ENCODE measurements at regions not wholly inside any gene's neighbourhood (a gene's known extent, or its start where the extent isn't known, plus 50 kb on each side); places are given as distances from the start of the nearest gene placed in this dataset.

DNA sequence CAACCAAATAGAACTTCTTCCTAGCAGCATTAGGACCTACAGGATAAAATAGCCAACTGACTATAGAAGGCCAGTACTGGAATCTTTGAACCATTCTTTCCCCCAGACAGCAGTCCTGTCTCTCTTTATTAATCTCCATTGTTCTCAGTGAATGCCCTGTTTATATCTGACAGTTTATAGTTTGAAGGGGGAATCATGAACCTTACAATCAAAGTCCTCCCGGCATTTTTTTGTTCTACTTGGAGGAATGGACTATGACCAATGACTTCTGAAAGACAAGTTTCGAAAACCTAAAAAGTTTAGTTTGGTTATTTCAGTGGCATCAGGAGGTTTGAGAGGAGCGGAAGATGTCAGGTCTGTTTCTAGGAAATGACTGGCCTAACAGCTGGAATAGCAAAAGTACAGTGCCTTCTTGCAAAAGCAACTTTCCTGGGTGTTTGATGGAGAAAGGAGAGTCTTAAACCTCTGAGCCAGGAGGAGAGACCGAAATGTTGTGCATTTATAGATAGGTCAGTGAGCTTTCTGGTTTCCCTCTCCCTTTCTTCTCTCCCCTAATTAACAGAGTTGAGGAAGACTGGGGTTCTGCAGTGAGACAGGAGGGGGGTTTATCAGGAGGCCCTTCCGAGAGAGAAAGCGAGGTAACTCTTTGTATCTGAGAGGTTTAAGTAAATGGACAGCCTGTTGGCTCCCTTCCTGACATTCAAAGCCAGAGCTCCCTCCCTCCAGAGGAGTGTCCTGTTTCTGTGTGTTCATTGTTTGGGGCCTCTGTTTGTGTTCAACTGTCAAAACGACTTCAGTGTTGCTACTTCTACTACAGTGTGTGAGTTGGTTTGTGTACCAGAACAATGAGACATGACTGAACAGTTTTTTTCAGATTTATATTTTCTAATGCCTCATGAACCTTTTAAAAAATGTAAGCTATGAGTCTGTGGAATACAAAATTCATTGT, 383.0 kb upstream of the RARB start:
- DNase-seq (ENCODE audit: low spot score) = peak; percentile 85

DNA sequence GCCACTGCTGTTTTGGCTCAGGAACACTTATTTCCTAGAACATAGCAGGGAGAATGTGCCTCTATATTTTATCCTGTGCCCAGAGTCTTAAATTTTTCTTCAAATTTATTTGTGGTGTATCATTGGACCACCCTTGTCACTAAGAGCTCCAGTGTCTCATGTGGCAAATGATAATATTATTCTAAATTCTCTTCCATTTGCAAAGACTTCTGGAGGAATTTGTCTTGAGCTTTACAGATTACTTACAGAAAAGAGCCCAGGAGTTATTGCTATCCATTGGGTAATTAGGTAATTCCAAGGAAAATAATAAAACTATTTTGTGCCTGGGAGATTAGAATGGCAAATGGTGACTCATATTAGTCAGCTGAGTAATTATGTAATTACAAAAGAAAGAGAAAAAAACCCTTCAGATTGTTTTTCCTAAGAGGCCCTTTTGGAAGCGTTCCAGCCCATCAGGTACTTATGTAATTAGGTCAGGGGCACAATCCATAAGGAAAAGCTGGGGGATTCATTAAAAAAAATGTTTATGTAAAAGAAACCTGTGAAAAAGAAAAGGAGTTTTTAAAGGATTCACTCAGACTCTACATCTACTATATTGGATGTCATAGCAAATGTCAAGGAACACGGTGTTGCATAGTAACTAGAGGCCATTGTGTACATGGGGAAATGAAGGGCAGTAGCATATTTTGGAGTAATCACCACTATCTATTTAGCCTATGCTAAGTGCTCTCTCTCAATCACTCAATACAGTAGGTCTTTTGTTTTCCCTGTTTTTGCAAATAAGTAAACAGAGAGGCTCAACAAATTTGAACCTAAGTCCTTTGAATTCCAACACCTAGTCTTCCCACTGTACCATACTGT, 380.9 kb upstream of the RARB start:
- DNase-seq (ENCODE audit: low spot score) = no peak

DNA sequence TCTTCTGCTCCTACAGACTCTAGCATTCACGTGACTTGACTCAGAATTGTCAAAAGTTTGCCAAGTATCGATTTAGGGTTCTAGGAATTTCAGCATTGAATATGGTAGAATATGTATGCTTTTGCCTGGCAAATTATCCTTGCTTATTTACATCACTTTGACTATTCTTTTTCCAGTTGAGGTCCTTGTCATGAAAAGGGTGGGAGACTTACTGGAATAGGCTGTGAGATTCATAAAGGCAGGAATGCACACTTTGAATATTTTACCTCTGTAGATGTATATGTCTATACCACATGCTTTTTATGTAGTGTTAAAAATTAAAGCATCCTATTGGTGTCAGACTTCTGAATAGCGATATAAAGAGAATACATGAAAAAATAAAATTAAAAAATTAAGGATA, 378.8 kb upstream of the RARB start:
- no peak for DNase-seq (ENCODE audit: low spot score)

DNA sequence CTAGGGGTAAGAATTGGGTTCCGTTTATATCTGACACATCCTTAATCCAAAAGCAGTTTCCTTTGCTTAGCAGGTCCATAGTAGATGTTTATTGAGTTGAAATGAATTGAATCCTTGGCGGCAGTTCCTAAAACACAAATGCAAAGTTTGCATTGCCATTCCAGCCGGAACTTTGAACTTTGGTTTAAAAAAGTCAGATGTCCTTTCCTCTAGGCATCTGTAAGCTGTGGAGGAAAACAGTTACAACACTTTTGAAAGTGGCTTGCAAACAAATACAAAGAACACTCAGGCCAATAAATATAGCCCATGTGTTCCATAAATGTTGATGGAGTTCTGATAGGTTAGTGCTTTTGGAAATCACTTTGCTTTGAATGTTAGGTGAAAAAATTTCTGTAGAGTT, 374.7 kb upstream of the RARB start:
- no peak for DNase-seq (ENCODE audit: low spot score)

DNA sequence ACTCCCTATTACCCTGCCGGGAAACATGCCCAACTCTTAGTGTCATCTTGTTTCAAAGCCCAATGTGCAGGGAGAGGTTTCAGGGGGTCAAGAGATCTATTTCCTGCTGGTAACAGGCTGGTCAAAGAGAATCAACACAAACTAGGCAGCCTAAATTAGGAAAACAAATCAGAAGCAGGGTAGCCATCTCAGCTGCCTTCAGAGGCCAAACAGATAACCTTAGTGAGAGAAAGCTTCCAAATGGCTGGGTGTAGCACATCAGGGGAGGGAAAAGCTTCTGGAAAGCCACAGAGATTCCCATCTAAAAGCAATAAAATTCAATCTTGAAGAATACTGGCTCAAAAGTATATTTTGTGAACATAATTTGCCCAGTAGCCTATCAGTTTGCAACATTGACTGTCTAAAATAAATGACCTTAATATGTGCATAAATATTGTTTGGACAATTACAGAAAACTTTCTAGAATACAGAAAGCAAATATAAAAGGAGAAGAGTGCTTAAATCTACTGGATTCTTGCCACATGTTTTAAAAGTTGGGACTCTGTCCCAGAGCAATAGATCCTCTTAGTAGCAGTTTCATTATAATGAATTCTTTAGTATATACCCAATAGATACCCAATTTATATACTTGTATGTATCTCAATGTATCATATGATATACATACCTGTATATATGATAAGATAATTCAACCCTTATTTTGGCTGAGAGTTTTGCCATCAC, 371.9 kb upstream of the RARB start:
- no peak for DNase-seq (ENCODE audit: low spot score)

DNA sequence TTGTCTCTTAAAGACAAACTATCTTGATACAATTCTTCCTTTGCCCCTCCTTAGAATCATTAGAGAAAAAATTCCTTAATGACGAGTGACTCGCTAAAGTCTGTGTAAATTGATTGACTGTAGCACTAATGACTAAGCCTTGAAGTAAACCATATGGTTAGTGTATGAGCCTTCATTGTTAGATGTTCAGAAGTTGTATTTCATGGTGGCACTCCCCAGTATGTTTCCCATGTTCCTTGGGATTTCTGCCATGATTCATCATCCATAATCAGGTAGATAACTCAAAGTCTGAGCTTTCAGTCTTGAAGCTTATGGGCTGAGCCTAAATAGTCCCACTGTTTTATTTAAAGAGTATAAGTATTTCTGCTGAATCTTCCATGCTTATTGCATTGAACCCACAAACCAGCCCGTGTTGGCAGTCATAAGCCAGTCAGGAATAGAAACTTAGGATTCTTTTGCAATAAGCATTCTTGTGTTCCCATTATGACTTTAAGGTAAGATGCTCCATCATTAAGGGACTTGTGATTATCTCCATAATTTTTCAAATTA, 371.2 kb upstream of the RARB start:
- DNase-seq (ENCODE audit: low spot score) = no peak

DNA sequence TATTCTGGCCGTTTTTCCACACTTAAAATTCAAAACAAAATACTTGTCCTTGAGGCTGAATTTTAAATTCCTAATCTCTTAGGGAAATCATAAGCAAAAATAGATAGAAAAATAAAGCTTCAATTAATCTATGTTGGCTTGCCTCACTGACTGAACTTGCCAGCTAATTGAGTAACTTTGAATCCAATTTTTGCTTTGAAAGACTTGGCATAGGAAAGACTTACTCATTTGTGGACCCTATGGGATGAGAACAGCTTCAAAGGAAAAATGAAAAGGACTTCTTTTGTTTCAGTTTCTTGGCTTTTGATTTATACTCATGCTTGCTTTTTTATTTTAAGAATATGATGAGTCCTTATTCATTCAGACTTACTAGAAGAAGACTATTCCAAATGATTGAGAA, 370.7 kb upstream of the RARB start:
- no peak for DNase-seq (ENCODE audit: low spot score)

DNA sequence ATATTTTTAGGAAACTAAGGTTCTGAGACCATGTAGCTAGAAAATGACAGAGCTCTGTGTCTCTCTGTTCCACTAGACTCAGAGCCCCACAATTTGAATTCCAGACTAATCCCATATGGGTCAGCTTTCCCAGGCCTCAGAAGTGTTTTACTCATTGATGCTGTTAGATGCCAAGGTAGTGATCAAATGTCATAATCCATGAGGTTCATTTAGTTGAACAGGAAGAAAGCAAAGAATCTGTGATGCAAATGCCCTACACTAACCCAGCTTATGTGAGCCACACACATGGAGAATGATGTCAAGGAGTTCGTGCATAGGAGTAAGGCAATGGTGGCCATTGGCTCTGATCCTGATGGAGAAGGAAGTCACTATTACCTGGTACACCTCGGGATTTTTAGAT, 363.4 kb upstream of the RARB start:
- no peak for DNase-seq (ENCODE audit: low spot score)

DNA sequence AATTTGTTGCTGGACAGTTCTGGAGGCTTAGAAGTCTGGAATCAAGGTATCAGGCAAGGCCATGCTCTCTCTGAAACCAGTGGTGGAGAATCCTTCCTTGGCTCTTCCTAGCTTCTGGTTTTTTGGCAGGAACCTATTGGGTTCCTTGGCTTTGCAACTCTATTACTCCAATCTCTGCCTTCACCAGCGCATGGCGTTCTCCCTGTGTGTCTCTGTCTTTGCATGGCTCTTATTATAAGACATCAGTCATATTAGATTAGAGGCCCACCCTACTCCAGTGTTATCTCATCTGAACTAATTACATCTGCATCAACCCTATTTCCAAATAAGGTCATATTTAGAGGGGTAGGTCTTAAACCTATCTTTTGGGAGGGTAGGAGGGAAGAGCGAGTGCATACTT, 358.1 kb upstream of the RARB start:
- no peak for DNase-seq (ENCODE audit: low spot score)

DNA sequence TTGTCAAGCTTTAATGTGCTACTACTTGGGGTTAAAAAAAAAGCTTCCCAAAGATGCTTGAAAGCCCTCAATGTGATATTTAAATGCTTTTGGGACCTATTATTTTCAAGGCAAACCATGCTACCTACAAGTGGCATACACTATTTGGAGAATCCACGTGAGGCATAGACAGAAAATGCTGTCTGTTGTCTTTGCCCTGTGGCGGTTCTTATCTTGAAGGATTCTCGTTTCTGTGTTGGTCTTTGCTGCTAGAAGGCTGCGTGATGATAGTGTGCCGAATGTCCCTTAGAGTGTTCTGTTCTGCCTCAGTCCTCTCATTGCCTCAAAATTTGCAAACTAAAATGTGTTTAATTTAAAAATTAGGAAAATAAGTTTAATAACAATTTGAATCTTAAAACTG, 356.2 kb upstream of the RARB start:
- DNase-seq (ENCODE audit: low spot score) = no peak

DNA sequence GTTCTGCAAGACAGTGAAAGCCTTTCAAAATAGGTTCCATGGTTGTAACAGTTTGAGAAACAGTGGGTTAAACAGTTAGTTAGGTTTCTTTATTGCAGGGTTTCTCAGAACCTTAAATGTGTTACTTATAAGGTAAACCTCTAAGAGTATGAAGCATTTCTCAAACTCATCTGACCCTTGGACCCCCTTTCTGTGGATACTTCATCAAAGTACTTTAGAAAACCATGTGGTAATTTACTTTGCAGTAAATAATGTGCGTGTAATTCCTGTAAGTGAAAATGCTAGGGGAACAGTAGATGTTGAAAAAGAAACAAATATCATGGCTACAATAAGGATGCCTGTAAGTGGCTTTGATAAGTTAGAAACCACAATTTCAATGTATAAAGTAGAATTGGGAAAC, 354.6 kb upstream of the RARB start:
- DNase-seq (ENCODE audit: low spot score) = no peak

DNA sequence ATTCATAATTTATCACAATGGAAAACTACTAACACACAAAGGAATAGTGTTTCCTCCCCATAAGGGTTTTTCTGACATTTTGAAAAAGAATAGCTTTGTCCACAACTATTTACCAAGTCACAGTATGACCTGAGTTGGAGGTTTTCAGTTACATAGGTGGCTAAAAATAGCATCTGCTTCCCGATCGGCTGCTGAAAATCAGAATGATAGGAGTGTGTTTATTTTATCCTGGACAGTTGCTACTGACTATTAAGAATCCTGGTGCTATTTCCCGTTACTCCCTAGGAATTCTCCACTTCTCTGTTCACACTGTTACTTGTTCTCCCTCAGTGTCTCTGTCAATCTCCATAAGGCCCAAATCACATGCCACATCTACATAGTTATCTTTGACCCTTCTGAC, 353.9 kb upstream of the RARB start:
- DNase-seq (ENCODE audit: low spot score) = no peak

DNA sequence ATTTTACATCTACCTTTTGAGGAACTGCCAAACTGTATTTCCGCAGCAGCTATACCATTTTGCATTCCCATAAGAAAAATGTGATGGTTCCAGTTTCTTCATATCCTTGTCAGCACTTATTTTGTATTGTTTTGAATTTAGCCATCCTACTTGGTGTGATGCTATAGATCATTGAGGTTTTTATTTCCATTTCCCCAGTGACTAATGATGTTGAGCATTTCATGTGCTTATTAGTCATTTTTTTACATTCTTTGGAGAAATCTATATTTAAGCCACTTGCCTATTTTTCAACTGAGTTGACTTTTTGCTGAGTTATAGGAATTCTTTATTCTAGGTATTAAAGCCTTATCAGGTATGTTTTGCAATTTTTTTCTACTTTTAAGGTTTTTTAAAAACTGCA, 347.6 kb upstream of the RARB start:
- DNase-seq (ENCODE audit: low spot score) = no peak

DNA sequence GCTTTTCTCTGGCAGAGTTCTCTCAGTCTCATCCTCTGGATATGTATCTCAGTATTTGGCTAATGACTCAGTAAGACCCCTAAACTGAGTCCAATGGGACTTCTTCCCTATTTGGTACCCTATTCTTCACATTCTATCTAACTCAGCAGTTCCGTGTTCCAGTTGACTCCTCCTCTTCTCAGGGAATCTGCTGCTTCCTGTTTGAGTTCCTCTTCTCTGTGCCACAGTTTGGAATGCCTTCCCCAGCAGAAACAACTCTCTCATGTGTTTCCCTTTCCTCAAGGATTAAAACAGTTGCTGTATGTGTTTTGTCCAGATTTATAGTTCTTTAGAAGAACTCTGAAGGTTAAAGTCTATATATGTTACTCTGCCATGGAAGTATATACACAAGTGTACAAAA, 344.0 kb upstream of the RARB start:
- DNase-seq (ENCODE audit: low spot score) = no peak

DNA sequence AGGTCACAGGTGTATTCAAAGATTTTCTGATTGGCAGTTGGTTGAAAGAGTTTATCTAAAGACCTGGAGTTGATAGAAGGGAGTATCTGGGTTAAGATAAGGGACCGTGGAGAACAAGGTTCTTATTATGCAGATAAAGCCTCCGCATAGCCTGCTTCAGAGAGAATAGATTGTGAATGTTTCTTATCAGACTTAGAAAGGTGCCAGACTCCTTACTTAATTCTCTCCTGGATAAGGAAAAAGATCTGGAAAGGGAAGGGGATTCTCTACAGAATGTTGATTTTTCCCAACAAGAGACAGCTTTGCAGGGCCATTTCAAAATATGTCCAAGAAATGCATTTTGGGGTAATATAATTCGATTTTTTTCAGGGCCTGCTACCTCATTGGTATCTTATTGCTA, 341.3 kb upstream of the RARB start:
- no peak for DNase-seq (ENCODE audit: low spot score)

DNA sequence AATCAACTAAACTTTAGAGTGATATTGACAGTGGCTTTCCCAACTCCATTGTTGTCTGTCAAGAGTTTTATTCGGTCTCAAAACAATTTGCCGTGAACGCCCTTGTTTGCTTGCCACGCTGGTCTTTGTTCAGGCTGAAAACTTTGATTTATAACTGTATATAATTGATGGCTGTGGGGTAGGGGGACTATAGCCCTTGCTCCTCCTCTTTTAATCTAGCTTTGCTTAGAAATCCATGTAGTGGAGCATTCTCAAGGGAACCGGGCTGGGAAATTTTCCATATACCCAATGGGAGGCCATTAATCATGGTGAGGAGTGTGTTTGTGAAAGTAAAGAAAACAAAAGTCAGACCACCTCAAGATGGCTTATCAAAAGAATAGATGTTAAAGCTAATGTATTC, 339.8 kb upstream of the RARB start:
- DNase-seq (ENCODE audit: low spot score) = no peak

DNA sequence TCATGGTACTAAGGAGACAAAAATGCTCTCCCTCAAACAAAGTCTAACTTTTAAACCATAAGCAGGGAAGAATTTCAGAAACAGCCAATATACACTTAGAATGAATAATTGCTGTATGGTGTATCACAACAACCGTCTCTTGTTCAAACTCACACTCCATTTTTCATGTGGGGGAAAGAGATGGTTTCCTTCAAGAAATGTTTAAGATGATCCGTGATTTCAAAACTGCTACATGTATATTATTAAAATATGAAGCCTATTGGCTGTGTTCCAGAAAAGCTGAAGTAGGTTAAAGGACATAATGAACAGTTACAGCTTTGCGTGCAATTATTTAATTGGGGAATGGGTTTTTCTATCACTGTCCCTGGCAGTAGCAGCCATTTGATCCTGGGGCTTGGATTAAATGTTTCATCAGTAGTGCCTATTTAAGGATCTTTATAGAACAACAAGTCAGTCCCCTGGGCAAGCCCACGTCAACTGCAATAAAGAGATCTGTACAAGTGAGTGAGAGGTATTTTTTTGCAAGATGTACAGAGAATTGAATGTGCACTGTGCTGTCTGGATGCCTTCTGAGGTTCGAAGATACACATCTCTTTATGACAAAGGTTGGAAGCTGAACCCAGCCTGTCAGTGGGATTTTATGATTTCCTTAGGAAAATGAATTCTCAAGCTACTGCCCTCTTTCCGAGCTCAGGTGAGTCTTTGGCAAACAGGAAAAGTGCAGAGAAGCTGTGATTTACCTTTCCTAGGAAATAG, 337.2 kb upstream of the RARB start:
- no peak for DNase-seq (ENCODE audit: low spot score)

DNA sequence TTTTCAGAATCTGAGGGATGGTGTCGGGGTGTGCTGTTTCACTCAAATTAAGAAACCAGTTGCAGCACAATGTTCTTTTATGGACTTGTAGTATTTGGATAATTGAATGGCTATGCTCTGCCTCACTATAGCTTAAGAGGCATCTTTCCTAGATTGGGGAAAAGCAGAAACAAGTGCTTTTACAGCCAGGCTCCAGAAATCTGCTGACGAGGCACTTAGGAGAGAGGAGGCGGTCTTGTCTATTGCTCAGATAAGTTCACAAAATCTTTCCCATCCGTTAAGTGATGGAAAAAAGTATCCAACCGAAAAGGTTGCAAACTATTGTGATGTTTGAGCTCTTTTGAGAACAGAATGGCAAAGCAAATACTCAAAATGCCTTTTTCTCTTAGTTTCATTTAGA, 336.1 kb upstream of the RARB start:
- DNase-seq (ENCODE audit: low spot score) = no peak

DNA sequence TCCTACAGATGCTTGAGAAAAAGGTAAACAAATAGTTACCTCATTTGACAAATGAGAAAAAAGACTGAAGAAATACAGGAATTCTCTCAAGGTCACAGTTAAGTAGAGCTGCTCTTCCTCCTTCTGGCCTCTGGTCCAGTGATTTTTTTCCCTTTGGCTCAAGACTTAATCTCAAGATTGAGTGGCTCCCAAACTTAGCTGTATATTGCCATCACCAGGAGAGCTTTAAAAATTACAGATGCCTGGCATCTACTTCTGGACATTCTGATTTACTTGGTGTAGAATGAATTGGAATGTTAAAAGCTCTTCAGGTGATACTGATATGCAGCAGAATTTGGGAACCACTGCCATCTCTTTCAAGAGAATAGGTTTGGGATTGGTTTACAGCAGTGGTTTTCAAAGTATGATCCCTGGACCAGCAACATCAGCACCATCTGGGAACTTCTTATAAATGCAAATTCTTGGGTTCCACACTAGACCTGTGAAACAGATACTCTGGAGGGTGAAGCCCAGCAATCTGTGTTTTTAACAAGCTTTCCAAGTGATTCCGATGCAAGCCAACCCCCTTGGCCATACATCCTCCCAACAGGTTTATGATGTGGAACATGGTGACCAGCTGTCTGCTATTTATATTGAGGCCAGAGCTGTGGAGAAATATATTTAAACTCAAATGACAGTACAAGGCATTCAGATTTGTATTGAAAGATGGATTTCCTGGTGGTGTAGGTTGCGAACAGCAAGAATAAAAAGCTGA, 333.0 kb upstream of the RARB start:
- peak; percentile 20 for DNase-seq (ENCODE audit: low spot score)

DNA sequence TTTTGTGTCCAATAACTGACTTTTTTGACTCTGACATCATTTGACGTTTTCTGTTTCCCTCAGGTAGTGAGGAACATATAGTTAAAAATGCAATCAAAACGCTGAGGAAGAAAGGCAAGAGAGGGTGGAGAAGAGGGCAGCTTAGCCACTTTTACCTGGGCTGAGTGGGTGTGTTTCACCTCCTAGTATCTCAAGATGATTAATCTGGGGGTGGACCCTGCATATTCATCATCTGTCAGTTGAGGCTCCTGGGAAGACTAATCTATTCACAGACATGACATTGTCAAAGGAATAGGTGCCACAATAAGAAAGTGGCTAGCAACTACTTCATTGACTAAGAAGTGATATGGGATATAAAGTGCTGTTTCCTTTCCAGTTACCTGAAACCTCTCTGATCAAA, 331.5 kb upstream of the RARB start:
- no peak for DNase-seq (ENCODE audit: low spot score)

DNA sequence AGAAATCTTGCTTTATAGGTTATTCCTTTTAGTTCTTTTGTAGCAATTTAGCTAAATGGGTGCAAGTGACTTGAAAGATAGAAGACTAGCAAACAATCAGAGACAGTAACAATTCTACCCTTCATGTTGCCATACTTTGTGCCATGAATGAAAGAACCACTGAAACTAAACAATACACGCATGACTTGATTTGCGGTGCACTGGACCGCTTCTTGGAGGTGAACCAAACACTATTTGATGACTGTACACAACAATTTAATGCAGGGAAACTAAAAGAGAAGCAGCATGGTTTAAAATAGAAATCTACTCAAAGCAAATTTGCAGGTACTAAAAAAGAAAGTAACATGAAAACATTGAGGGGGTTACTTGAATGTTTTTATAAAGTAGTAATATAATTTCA, 331.0 kb upstream of the RARB start:
- no peak for DNase-seq (ENCODE audit: low spot score)
